ENCODE measurements at regions not wholly inside any gene's neighbourhood (a gene's known extent, or its start where the extent isn't known, plus 50 kb on each side); places are given as distances from the start of the nearest gene placed in this dataset.

- no peak for DNase-seq (ENCODE audit: low read depth in 4 of 4, low spot score in 3 of 4)
Observed at GRCh38 chr3:103705641-103706040, 1270.8 kb downstream of the ZPLD1 start.

- DNase-seq (ENCODE audit: low read depth in 4 of 4, low spot score in 3 of 4) = no peak
Observed at GRCh38 chr3:103706671-103707070, 1271.9 kb downstream of the ZPLD1 start.

GRCh38 chr3:103711670-103712069 lies 1276.9 kb downstream of the ZPLD1 start:
- DNase-seq (ENCODE audit: low read depth in 4 of 4, low spot score in 3 of 4) = no peak

- no peak for DNase-seq (ENCODE audit: low read depth in 4 of 4, low spot score in 3 of 4)
Observed at GRCh38 chr3:103712320-103713008, 1277.6 kb downstream of the ZPLD1 start.

GRCh38 chr3:103729547-103729946 lies 1294.7 kb downstream of the ZPLD1 start:
- DNase-seq (ENCODE audit: low read depth in 4 of 4, low spot score in 3 of 4) = no peak

- DNase-seq (ENCODE audit: low read depth in 4 of 4, low spot score in 3 of 4) = no peak
Observed at GRCh38 chr3:103730744-103731143, 1295.9 kb downstream of the ZPLD1 start.

- DNase-seq (ENCODE audit: low read depth in 4 of 4, low spot score in 3 of 4) = no peak
Observed at GRCh38 chr3:103752986-103753385, 1318.2 kb downstream of the ZPLD1 start.

- no peak for DNase-seq (ENCODE audit: low read depth in 4 of 4, low spot score in 3 of 4)
Observed at GRCh38 chr3:103767635-103768034, 1332.8 kb downstream of the ZPLD1 start.

GRCh38 chr3:103785017-103785416 lies 1350.2 kb downstream of the ZPLD1 start:
- no peak for DNase-seq (ENCODE audit: low read depth in 4 of 4, low spot score in 3 of 4)

GRCh38 chr3:103785537-103785936 lies 1350.7 kb downstream of the ZPLD1 start:
- DNase-seq (ENCODE audit: low read depth in 4 of 4, low spot score in 3 of 4) = no peak

- DNase-seq (ENCODE audit: low read depth in 4 of 4, low spot score in 3 of 4) = no peak
Observed at GRCh38 chr3:103786296-103786695, 1351.5 kb downstream of the ZPLD1 start.

GRCh38 chr3:103787164-103787871 lies 1352.5 kb downstream of the ZPLD1 start:
- DNase-seq (ENCODE audit: low read depth in 4 of 4, low spot score in 3 of 4) = no peak

- DNase-seq (ENCODE audit: low read depth in 4 of 4, low spot score in 3 of 4) = no peak
Observed at GRCh38 chr3:103787879-103788278, 1353.1 kb downstream of the ZPLD1 start.

GRCh38 chr3:103791786-103792515 lies 1357.1 kb downstream of the ZPLD1 start:
- no peak for DNase-seq (ENCODE audit: low read depth in 4 of 4, low spot score in 3 of 4)

GRCh38 chr3:103794656-103795055 lies 1359.8 kb downstream of the ZPLD1 start:
- no peak for DNase-seq (ENCODE audit: low read depth in 4 of 4, low spot score in 3 of 4)

- no peak for DNase-seq (ENCODE audit: low read depth in 4 of 4, low spot score in 3 of 4)
Observed at GRCh38 chr3:103796068-103796467, 1361.3 kb downstream of the ZPLD1 start.

GRCh38 chr3:103803787-103804186 lies 1369.0 kb downstream of the ZPLD1 start:
- DNase-seq (ENCODE audit: low read depth in 4 of 4, low spot score in 3 of 4) = no peak

- no peak for DNase-seq (ENCODE audit: low read depth in 4 of 4, low spot score in 3 of 4)
Observed at GRCh38 chr3:103810167-103810566, 1375.4 kb downstream of the ZPLD1 start.

GRCh38 chr3:103813955-103814354 lies 1379.1 kb downstream of the ZPLD1 start:
- DNase-seq (ENCODE audit: low read depth in 4 of 4, low spot score in 3 of 4) = no peak

GRCh38 chr3:103818398-103818797 lies 1383.6 kb downstream of the ZPLD1 start:
- DNase-seq (ENCODE audit: low read depth in 4 of 4, low spot score in 3 of 4) = no peak

GRCh38 chr3:103818800-103819199 lies 1384.0 kb downstream of the ZPLD1 start:
- no peak for DNase-seq (ENCODE audit: low read depth in 4 of 4, low spot score in 3 of 4)

GRCh38 chr3:103825586-103825985 lies 1390.8 kb downstream of the ZPLD1 start:
- DNase-seq (ENCODE audit: low read depth in 4 of 4, low spot score in 3 of 4) = no peak

All from right renal pelvis (tissue), 4 donors.